ENCODE measurements at regions not wholly inside any gene's neighbourhood (a gene's known extent, or its start where the extent isn't known, plus 50 kb on each side); places are given as distances from the start of the nearest gene placed in this dataset.

GRCh38 chr2:15751477-15751876, 159.8 kb downstream of the DDX1 start (continued):
- no peak for TF ChIP-seq CHD7 (IDR thresholded peaks at IDR 0.05; ENCODE audit: insufficient replicate concordance, low read length)
- no peak for TF ChIP-seq JUND (IDR thresholded peaks at IDR 0.05; ENCODE audit: low read length)
- no peak for TF ChIP-seq CTBP2 (IDR thresholded peaks at IDR 0.05; ENCODE audit: borderline replicate concordance, insufficient read depth, insufficient read length, low read length)
- TF ChIP-seq TEAD4 (IDR thresholded peaks at IDR 0.05; ENCODE audit: low read depth, low read length), result no peak
